GM19043 (cell line): ENCODE measurements at regions not wholly inside any gene's neighbourhood (a gene's known extent, or its start where the extent isn't known, plus 50 kb on each side); places are given as distances from the start of the nearest gene placed in this dataset.

ENCODE experiments used
- ATAC-seq: cut with Tn5 transposase; IDR thresholded peaks from one replicate; pipeline ENCODE4 v1.9.1; 2021; ENCODE audit warnings: low read depth; ENCODE audit not compliant: unreplicated experiment

DNA sequence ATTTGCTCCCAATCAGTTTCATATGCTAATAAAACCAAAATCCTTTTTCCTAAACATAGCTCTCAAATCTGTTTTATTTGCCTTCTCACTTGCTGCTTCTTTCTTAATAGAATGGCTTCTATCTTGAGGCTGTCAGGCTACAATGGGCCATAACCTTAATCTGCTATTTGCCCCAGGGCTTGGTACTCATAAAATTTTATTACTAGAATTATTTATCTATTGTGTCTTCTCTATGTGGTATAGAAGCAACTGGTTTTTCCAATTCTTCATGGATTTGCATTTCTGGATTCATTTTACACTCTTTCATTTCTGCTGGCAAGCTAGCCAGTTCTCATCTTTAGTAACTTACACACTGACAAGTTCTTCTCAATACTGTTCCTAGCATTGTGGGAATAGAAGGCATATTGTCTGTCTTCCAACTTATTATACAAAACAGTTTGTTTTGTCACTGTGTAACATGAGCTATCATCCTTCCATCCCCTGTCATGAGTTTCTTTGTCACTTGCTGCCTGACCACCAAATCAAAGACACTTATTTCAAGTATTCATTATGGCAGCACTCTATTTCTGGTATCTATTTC, 96.6 kb upstream of the KCNIP4 start:
- ATAC-seq: no peak

DNA sequence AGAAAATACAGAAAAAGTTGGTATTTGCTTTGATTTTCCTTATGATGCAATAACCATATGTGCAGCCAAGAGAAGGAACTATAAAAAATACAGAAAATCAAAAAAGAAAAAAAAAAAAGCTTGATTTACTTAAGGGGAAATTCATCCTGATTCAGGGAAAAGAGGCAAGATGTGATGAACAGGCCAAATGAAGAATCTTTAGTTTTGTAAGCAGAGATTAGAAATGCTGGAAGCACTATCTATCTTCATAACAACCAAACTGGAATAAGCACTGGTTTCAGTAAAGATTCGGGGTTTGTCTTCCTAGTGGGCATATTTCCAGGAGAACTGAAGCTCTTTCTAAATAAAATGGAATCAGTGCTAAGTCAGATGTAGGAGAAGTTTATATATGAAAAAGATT, 82.9 kb upstream of the KCNIP4 start:
- no peak for ATAC-seq

DNA sequence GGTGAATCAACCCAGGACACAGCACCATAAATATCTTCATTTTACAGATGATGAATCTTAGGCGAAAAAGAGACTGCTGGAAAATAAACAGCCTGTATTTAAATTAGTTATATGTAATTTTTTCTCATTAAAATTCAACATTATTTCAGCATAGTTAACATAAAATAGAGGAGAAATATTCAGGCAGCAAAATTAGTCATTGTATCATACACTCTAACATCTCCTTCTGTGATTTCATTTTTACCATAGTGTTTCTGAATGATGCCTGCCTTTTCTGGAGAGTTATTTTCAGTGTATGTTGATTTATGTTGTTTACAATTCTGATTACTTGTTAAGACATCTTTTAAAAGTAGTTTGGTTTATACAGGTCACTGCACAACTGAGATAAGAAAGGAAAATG, 82.3 kb upstream of the KCNIP4 start:
- no peak for ATAC-seq

DNA sequence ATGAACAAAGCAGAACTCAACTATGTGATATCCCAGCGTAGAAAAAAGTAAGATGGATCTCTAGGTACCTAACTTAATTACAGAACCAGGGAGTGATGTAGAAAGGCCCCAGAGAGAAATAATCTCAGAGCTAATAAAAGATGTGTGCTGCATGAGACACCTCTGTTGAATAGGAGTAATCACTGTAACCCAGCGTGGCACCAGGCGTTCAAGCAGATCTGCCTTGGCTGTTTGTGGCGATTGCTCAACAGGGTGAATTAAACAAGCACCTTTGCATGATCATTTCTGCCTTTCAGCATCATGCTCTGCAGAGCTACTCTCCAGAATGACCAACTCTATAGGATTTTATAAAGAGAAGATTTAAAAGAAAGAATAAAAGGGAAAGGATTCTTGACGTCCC, 81.7 kb upstream of the KCNIP4 start:
- no peak for ATAC-seq

DNA sequence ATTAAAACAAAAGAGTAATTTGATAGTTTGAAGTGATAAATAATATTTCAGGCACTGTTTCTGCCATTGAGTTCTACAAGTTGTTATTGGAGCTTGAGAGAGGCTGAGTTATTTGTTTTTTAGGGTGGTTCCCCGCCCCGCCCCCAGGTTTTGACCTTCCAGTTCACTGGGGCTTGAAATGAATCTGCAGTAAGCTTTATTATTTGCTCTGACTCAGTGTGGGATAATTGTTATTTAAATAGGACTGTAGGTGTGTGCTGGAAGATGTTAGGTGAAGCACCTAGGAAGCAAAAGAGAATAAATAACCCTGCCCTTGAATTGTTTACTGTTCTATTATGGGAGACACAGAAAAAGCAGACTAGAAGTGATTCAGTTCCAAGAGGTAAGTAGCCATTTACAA, 81.2 kb upstream of the KCNIP4 start:
- no peak for ATAC-seq

DNA sequence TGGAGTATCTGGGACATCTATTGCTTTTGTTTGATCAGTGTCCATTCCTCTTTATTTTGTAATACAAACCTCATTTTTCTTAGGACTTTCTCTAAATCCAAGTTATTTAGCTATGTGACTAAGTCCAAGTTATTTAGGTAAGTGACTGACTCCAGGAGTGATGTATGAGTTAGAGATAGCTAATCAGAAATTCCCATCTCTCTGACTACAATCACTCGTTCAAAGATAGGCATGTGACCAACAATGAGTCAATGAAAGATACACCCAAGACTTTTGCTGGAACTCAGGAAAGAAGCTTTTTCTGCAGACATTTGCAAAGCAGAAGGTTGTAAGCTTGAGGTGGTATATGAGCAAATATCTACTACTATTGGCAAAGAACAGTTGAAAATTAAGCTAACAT, 72.5 kb upstream of the KCNIP4 start:
- ATAC-seq: no peak

DNA sequence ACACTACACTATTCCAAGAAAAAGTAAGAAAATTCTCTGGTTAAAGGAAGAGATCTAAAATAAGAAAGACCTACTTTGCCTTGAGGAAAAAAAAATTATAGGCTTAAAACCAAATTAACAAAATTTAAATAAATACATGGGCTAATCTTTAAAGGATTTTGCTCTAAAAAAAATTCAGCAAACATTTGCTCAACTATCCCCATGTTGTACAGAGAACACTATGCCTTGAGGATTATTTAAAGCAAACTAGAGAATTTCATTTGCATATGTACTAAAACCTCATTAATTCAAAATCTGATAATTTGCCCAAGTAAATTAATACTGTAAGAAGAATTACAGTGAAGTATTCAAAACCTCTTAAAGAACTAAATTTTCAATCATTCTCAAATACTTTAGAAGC, 71.6 kb upstream of the KCNIP4 start:
- no peak for ATAC-seq

DNA sequence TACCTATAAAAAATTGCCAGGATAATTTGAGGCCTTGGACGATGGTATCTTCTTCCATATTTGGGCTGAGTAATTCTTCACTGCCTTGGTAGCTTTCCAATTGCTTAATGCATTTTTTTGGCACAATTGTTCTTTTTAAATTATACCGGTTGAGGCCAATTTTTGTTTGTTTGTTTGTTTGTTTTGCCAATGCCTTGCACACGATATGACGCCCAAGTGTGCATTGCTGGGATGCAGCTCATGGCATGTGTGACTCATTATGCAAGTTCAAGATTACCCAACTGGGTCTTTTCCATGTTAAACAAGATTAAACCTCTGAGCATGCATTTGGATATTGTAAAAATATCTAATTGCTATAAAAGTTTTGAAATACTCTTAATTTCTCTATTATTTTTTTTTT, 71.1 kb upstream of the KCNIP4 start:
- ATAC-seq: no peak

DNA sequence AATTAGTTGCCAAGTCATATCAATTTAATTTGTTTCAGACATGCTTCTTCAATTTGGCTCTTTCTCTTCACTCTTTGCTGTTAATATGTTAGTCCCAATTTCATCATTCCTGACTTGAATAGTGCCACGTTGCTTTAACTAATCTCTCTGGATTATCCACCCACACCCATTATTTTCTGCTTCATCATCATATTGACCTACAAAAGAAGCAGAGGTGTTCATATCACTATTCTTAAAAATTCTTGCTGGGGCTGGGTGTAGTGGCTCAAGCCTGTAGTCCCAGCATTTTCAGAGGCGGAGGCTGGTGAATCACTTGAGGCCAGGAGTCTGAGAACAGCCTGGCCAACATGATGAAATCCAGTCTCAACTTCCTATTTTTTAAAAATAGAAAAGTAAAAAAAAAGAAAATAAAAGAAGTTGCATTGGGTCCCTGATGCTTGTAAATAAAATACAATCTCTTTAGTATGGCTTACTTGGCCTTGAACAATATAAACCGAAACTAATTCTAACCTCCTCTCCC, 65.7 kb upstream of the KCNIP4 start:
- no peak for ATAC-seq

DNA sequence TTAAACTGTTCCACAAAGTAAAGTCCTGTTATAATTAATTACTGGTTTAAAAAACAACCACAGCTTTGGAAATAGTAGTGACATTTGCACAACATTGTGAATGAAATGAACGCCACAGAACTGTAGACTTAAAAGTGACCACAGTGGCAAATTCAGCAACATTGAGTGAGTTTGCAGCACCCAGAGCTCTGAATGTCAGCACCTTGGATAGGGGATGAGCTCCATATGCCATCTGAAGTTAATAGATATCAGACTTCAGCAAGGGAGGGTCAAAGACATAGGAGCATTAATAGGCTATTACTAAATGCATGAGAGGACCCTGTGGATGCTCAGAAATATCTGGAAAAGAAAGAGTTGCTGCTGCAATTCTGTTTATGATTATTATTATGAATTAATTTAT, 55.3 kb upstream of the KCNIP4 start:
- ATAC-seq: no peak
